Kidney epithelial cell (primary cell): ENCODE measurements at regions not wholly inside any gene's neighbourhood (a gene's known extent, or its start where the extent isn't known, plus 50 kb on each side); places are given as distances from the start of the nearest gene placed in this dataset.

ENCODE experiments used
- DNase-seq: peaks from one replicate; pipeline ENCODE4 v3.0.0-alpha.2; 2010; ENCODE audit warnings: low read depth
- H3K27me3 ChIP-seq: 2 replicates; pipeline ENCODE4 v1.6.0; 2011; ENCODE audit warnings: low read length; ENCODE audit not compliant: control insufficient read depth, insufficient read depth
- H3K36me3 ChIP-seq: 2 replicates; pipeline ENCODE4 v1.5.1; 2011; ENCODE audit warnings: low read length; ENCODE audit not compliant: control insufficient read depth, insufficient read depth
- H3K4me3 ChIP-seq: 2 replicates; pipeline ENCODE4 v1.5.1; 2011; ENCODE audit warnings: low read depth, mild to moderate bottlenecking, control low read depth, low read length
- CTCF ChIP-seq: IDR thresholded peaks from 2 replicates; pipeline ENCODE4 v1.5.1; 2011; ENCODE audit warnings: mild to moderate bottlenecking, moderate library complexity, low read length, control low read depth, inconsistent platforms; ENCODE audit not compliant: insufficient read depth, poor library complexity, severe bottlenecking

GRCh38 chr18:24964216-24964615, 387.8 kb downstream of the ZNF521 start:
- Histone ChIP-seq H3K4me3 (no peak overlapping the region), H3K27me3 (no peaks in the 10 kb centered on the region), H3K36me3 (no peaks in the 10 kb centered on the region)
- no peak for DNase-seq
- TF ChIP-seq CTCF: no peak

- no peaks in the 10 kb centered on the region for H3K36me3 ChIP-seq
- TF ChIP-seq CTCF: no peak
- no peaks in the 10 kb centered on the region for H3K27me3 ChIP-seq
- no peak for DNase-seq
- H3K4me3 ChIP-seq: no peak overlapping the region
Observed at GRCh38 chr18:24968238-24968775, 383.7 kb downstream of the ZNF521 start.

- DNase-seq: no peak
- TF ChIP-seq CTCF: no peak
- Histone ChIP-seq H3K27me3 (no peaks in the 10 kb centered on the region), H3K36me3 (no peaks in the 10 kb centered on the region), H3K4me3 (no peak overlapping the region)
Observed at GRCh38 chr18:24972577-24972976, 379.4 kb downstream of the ZNF521 start.

- Histone ChIP-seq H3K27me3 (no peaks in the 10 kb centered on the region), H3K36me3 (no peaks in the 10 kb centered on the region), H3K4me3 (no peak overlapping the region)
- DNase-seq: no peak
- TF ChIP-seq CTCF: no peak
Observed at GRCh38 chr18:24974431-24974830, 377.5 kb downstream of the ZNF521 start.

- Histone ChIP-seq H3K36me3 (no peaks in the 10 kb centered on the region), H3K27me3 (no peaks in the 10 kb centered on the region), H3K4me3 (no peak overlapping the region)
- DNase-seq: no peak
- no peak for TF ChIP-seq CTCF
Observed at GRCh38 chr18:24975496-24976372, 376.2 kb downstream of the ZNF521 start.
